Uterus (tissue), 3 donors: ENCODE measurements at regions not wholly inside any gene's neighbourhood (a gene's known extent, or its start where the extent isn't known, plus 50 kb on each side); places are given as distances from the start of the nearest gene placed in this dataset.

Experiments
- DNase-seq, 2 donors: peaks; one replicate each; pipeline ENCODE4 v3.0.0-alpha.2; 2019 to 2020
- H3K27ac ChIP-seq, 2 donors: fragments of 200-600 bp; sonication (generic); 1 replicate in 1 of 2; 2 replicates in 1 of 2; pipeline ENCODE4 v1.5.1; 2016 to 2018
- H3K27me3 ChIP-seq, 2 donors: fragments of 200-600 bp; sonication (generic); one replicate each; pipeline ENCODE4 v1.5.1; 2018 to 2019; ENCODE audit warnings: control low read depth in 1 of 2
- H3K36me3 ChIP-seq, 2 donors: fragments of 200-600 bp; sonication (generic); one replicate each; pipeline ENCODE4 v1.5.1; 2019; ENCODE audit warnings: control low read depth in 1 of 2
- H3K4me1 ChIP-seq, 2 donors: fragments of 200-600 bp; sonication (generic); one replicate each; pipeline ENCODE4 v1.5.1; 2018 to 2019; ENCODE audit warnings: control low read depth in 1 of 2
- H3K4me3 ChIP-seq, 2 donors: fragments of 200-600 bp; sonication (generic); 1 replicate in 1 of 2; 2 replicates in 1 of 2; pipeline ENCODE4 v1.5.1; 2018 to 2019; ENCODE audit warnings: mild to moderate bottlenecking in 1 of 2
- H3K9me3 ChIP-seq, 2 donors: fragments of 200-600 bp; sonication (generic); one replicate each; pipeline ENCODE4 v1.5.1; 2019; ENCODE audit warnings: control low read depth in 1 of 2
- CTCF ChIP-seq, 4 experiments: fragments of 200-600 bp in 2 of 4; fragments of 450-650 bp in 2 of 4; sonication (generic) in 2 of 4; IDR thresholded peaks; one replicate each; pipeline ENCODE4 v1.5.1; 2016 to 2019; ENCODE audit warnings: antibody characterized with exemption in 4 of 4, mild to moderate bottlenecking in 2 of 4, moderate library complexity in 1 of 4
- POLR2A ChIP-seq, 2 donors: fragments of 450-650 bp; IDR thresholded peaks; one replicate each; pipeline ENCODE4 v1.6.1; 2016; ENCODE audit warnings: antibody characterized with exemption in 2 of 2, mild to moderate bottlenecking in 1 of 2, moderate library complexity in 1 of 2
- intact Hi-C: fragments of 100-400 bp; cut with DNase I; formaldehyde crosslinking; loops from one replicate; pipeline ENCODE4 v1.15.1; 2023; ENCODE audit warnings: low total_unique reads
- donor health status: DM: yes; HTN: yes; CAD: no.

- Histone ChIP-seq H3K9me3 (no peaks in the 10 kb centered on the region), H3K36me3 (no peaks in the 10 kb centered on the region), H3K27ac (no peak overlapping the region), H3K4me3 (no peak overlapping the region), H3K4me1 (no peaks in the 10 kb centered on the region), H3K27me3 (no peaks in the 10 kb centered on the region)
- TF ChIP-seq POLR2A (IDR thresholded peaks at IDR 0.05): no peak
- no peak for DNase-seq
- intact Hi-C loops: no loop called here
These were observed 101.3 kb upstream of the ESRRG start for GRCh38 chr1:216824511-216824910.

GRCh38 chr1:216823731-216824130 lies 100.5 kb upstream of the ESRRG start:
- TF ChIP-seq CTCF (IDR thresholded peaks at IDR 0.05): no peak
- no peak for TF ChIP-seq POLR2A (IDR thresholded peaks at IDR 0.05)
- intact Hi-C loops: no loop called here
- no peaks in the 10 kb centered on the region for H3K27me3 ChIP-seq
- no peaks in the 10 kb centered on the region for H3K36me3 ChIP-seq
- no peaks in the 10 kb centered on the region for H3K9me3 ChIP-seq
- H3K4me1 ChIP-seq: no peaks in the 10 kb centered on the region
- H3K27ac ChIP-seq: no peak overlapping the region
- H3K4me3 ChIP-seq: no peak overlapping the region
- DNase-seq: no peak

GRCh38 chr1:216822480-216822879 lies 99.3 kb upstream of the ESRRG start:
- Histone ChIP-seq H3K27me3 (no peaks in the 10 kb centered on the region), H3K27ac (no peak overlapping the region), H3K9me3 (no peaks in the 10 kb centered on the region), H3K4me1 (no peaks in the 10 kb centered on the region), H3K4me3 (no peak overlapping the region), H3K36me3 (no peaks in the 10 kb centered on the region)
- DNase-seq: no peak
- intact Hi-C loops: no loop called here
- no peak for TF ChIP-seq CTCF (IDR thresholded peaks at IDR 0.05)
- no peak for TF ChIP-seq POLR2A (IDR thresholded peaks at IDR 0.05)

- Histone ChIP-seq H3K9me3 (no peaks in the 10 kb centered on the region), H3K36me3 (no peaks in the 10 kb centered on the region), H3K4me3 (no peak overlapping the region), H3K27me3 (no peaks in the 10 kb centered on the region), H3K4me1 (no peaks in the 10 kb centered on the region), H3K27ac (no peak overlapping the region)
- TF ChIP-seq POLR2A (IDR thresholded peaks at IDR 0.05): no peak
- TF ChIP-seq CTCF (IDR thresholded peaks at IDR 0.05): no peak
- intact Hi-C loops: no loop called here
- DNase-seq: no peak
These were observed 97.1 kb upstream of the ESRRG start for GRCh38 chr1:216820345-216820744.

GRCh38 chr1:216818284-216818683 lies 95.1 kb upstream of the ESRRG start:
- Histone ChIP-seq H3K4me1 (no peaks in the 10 kb centered on the region), H3K4me3 (no peak overlapping the region), H3K9me3 (no peaks in the 10 kb centered on the region), H3K36me3 (no peaks in the 10 kb centered on the region), H3K27ac (no peak overlapping the region), H3K27me3 (no peaks in the 10 kb centered on the region)
- intact Hi-C loops: no loop called here
- DNase-seq: no peak
- TF ChIP-seq CTCF (IDR thresholded peaks at IDR 0.05): no peak
